ENCODE measurements at regions not wholly inside any gene's neighbourhood (a gene's known extent, or its start where the extent isn't known, plus 50 kb on each side); places are given as distances from the start of the nearest gene placed in this dataset.
A peak's percentile ranks its signal among the peaks of the same experiment; 100 is the strongest.

DNA sequence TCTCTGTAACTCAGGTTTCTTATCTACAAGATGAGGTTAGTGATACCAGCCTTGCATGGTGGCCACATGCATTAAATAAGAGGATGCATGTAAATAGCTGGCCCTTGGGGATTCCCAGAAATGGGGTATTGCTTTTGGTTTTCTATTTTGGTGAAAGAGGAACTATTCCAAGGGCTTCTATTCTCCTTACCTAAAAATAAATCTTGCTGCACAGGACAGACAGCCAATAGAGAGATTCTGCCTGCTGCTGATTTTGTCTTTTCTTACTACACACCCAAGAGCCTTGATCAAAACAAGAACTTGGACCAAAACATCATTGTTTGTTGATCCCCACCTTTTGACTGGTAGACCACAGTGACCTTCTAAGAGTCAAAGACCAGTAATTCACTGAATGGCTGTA is 161.8 kb downstream of the PJA2 start (continued):
- peak; percentile 89 for TF ChIP-seq MEF2A (IDR thresholded peaks at IDR 0.05; ENCODE audit: insufficient read depth, low read depth, low read length)
- peak; percentile 52; the same call in 1 of the 2 replicates for TF ChIP-seq NFYB (IDR thresholded peaks at IDR 0.05; ENCODE audit: insufficient read depth, low read depth, low read length)
- no peak for TF ChIP-seq ZNF24 (IDR thresholded peaks at IDR 0.05)
- TF ChIP-seq SRF (IDR thresholded peaks at IDR 0.05; ENCODE audit: low read depth in 2 of 2, low read length in 2 of 2), result no peak
- peak; percentile 66 for TF ChIP-seq RUNX3 (IDR thresholded peaks at IDR 0.05; ENCODE audit: low read length)
- TF ChIP-seq, protein P1, sequence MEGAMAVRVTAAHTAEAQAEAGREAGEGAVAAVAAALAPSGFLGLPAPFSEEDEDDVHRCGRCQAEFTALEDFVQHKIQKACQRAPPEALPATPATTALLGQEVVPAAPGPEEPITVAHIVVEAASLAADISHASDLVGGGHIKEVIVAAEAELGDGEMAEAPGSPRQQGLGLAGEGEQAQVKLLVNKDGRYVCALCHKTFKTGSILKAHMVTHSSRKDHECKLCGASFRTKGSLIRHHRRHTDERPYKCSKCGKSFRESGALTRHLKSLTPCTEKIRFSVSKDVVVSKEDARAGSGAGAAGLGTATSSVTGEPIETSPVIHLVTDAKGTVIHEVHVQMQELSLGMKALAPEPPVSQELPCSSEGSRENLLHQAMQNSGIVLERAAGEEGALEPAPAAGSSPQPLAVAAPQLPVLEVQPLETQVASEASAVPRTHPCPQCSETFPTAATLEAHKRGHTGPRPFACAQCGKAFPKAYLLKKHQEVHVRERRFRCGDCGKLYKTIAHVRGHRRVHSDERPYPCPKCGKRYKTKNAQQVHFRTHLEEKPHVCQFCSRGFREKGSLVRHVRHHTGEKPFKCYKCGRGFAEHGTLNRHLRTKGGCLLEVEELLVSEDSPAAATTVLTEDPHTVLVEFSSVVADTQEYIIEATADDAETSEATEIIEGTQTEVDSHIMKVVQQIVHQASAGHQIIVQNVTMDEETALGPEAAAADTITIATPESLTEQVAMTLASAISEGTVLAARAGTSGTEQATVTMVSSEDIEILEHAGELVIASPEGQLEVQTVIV (IDR thresholded peaks at IDR 0.05; ENCODE audit: borderline replicate concordance, partially characterized antibody), result no peak
- TF ChIP-seq, protein P2, sequence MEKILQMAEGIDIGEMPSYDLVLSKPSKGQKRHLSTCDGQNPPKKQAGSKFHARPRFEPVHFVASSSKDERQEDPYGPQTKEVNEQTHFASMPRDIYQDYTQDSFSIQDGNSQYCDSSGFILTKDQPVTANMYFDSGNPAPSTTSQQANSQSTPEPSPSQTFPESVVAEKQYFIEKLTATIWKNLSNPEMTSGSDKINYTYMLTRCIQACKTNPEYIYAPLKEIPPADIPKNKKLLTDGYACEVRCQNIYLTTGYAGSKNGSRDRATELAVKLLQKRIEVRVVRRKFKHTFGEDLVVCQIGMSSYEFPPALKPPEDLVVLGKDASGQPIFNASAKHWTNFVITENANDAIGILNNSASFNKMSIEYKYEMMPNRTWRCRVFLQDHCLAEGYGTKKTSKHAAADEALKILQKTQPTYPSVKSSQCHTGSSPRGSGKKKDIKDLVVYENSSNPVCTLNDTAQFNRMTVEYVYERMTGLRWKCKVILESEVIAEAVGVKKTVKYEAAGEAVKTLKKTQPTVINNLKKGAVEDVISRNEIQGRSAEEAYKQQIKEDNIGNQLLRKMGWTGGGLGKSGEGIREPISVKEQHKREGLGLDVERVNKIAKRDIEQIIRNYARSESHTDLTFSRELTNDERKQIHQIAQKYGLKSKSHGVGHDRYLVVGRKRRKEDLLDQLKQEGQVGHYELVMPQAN (conservative IDR thresholded peaks at IDR 0.05), result no peak
- TF ChIP-seq, protein P3, sequence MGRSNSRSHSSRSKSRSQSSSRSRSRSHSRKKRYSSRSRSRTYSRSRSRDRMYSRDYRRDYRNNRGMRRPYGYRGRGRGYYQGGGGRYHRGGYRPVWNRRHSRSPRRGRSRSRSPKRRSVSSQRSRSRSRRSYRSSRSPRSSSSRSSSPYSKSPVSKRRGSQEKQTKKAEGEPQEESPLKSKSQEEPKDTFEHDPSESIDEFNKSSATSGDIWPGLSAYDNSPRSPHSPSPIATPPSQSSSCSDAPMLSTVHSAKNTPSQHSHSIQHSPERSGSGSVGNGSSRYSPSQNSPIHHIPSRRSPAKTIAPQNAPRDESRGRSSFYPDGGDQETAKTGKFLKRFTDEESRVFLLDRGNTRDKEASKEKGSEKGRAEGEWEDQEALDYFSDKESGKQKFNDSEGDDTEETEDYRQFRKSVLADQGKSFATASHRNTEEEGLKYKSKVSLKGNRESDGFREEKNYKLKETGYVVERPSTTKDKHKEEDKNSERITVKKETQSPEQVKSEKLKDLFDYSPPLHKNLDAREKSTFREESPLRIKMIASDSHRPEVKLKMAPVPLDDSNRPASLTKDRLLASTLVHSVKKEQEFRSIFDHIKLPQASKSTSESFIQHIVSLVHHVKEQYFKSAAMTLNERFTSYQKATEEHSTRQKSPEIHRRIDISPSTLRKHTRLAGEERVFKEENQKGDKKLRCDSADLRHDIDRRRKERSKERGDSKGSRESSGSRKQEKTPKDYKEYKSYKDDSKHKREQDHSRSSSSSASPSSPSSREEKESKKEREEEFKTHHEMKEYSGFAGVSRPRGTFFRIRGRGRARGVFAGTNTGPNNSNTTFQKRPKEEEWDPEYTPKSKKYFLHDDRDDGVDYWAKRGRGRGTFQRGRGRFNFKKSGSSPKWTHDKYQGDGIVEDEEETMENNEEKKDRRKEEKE (IDR thresholded peaks at IDR 0.05), result no peak
- TF ChIP-seq PAX8 (IDR thresholded peaks at IDR 0.05), result no peak
- TF ChIP-seq JUNB (IDR thresholded peaks at IDR 0.05), result peak; percentile 23
- no peak for TF ChIP-seq ESRRA (IDR thresholded peaks at IDR 0.05; ENCODE audit: low read length)
- TF ChIP-seq ZZZ3 (IDR thresholded peaks at IDR 0.05; ENCODE audit: control insufficient read depth, insufficient read length, low read depth), result no peak
- TF ChIP-seq, protein P4, sequence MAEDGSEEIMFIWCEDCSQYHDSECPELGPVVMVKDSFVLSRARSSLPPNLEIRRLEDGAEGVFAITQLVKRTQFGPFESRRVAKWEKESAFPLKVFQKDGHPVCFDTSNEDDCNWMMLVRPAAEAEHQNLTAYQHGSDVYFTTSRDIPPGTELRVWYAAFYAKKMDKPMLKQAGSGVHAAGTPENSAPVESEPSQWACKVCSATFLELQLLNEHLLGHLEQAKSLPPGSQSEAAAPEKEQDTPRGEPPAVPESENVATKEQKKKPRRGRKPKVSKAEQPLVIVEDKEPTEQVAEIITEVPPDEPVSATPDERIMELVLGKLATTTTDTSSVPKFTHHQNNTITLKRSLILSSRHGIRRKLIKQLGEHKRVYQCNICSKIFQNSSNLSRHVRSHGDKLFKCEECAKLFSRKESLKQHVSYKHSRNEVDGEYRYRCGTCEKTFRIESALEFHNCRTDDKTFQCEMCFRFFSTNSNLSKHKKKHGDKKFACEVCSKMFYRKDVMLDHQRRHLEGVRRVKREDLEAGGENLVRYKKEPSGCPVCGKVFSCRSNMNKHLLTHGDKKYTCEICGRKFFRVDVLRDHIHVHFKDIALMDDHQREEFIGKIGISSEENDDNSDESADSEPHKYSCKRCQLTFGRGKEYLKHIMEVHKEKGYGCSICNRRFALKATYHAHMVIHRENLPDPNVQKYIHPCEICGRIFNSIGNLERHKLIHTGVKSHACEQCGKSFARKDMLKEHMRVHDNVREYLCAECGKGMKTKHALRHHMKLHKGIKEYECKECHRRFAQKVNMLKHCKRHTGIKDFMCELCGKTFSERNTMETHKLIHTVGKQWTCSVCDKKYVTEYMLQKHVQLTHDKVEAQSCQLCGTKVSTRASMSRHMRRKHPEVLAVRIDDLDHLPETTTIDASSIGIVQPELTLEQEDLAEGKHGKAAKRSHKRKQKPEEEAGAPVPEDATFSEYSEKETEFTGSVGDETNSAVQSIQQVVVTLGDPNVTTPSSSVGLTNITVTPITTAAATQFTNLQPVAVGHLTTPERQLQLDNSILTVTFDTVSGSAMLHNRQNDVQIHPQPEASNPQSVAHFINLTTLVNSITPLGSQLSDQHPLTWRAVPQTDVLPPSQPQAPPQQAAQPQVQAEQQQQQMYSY (CRISPR knock-in tag; IDR thresholded peaks at IDR 0.05), result no peak
- TF ChIP-seq RAD51 (IDR thresholded peaks at IDR 0.05), result no peak
